Transverse colon (tissue), 4 donors: ENCODE measurements at regions not wholly inside any gene's neighbourhood (a gene's known extent, or its start where the extent isn't known, plus 50 kb on each side); places are given as distances from the start of the nearest gene placed in this dataset.

ENCODE experiments used
- DNase-seq: peaks from one replicate; pipeline ENCODE4 v3.0.0-alpha.2; 2019
- H3K27ac ChIP-seq, 4 donors: fragments of 200-600 bp; sonication (generic); 2 replicates each; pipeline ENCODE4 v1.5.1; 2016 to 2018; ENCODE audit warnings: inconsistent platforms in 4 of 4
- H3K27me3 ChIP-seq: fragments of 200-600 bp; sonication (generic); 2 replicates; pipeline ENCODE4 v1.5.1; 2017; ENCODE audit warnings: inconsistent platforms
- H3K36me3 ChIP-seq, 4 donors: fragments of 200-600 bp; sonication (generic); 2 replicates each; pipeline ENCODE4 v1.5.1; 2017 to 2019; ENCODE audit warnings: inconsistent platforms in 4 of 4
- H3K4me1 ChIP-seq, 4 donors: fragments of 200-600 bp; sonication (generic); 2 replicates each; pipeline ENCODE4 v1.5.1; 2017 to 2020; ENCODE audit warnings: inconsistent platforms in 4 of 4
- H3K4me3 ChIP-seq, 4 donors: fragments of 200-600 bp; sonication (generic); 1 replicate in 1 of 4; 2 replicates in 3 of 4; pipeline versions ENCODE4 v1.5.1 to v1.6.1; 2017 to 2019; ENCODE audit warnings: inconsistent platforms in 4 of 4
- H3K9me3 ChIP-seq, 2 donors: fragments of 200-600 bp; sonication (generic); 2 replicates each; pipeline ENCODE4 v1.5.1; 2017 to 2019; ENCODE audit warnings: inconsistent platforms in 2 of 2
- EP300 ChIP-seq: sonication (generic); formaldehyde crosslinking; IDR thresholded peaks from one replicate; pipeline ENCODE4 v1.6.1; 2017; ENCODE audit warnings: antibody characterized with exemption, low read depth
- POLR2A ChIP-seq: fragments of 450-650 bp; IDR thresholded peaks from one replicate; pipeline ENCODE4 v1.6.1; 2016; ENCODE audit warnings: antibody characterized with exemption, mild to moderate bottlenecking, moderate library complexity
- POLR2AphosphoS5 ChIP-seq, 3 donors: sonication (generic); formaldehyde crosslinking; IDR thresholded peaks; one replicate each; pipeline ENCODE4 v1.6.1; 2016; ENCODE audit warnings: antibody characterized with exemption in 3 of 3
- WGBS, 2 donors: methylation state at CpG; one replicate each; pipeline ENCODE4 v1.1.5; 2018; ENCODE audit warnings: low coverage in 1 of 2; 5-methylcytosine and 5-hydroxymethylcytosine counted together
- in situ Hi-C, 4 donors: fragments of 200-750 bp; cut with MboI; loops; one replicate each; pipeline versions ENCODE4 v1.15.0 to v1.15.1; 2017; ENCODE audit warnings: low sequenced_read_pairs in 3 of 4, low pct_ligation_motif_present in 1 of 4, low pct_unique_long_range_greater_than_20kb in 1 of 4
- intact Hi-C: fragments of 100-400 bp; cut with DNase I; formaldehyde crosslinking; loops from one replicate; pipeline ENCODE4 v1.15.1; 2023; ENCODE audit warnings: low total_unique reads
- TF ChIP-seq, protein P1 (sequence below), 5 experiments: fragments of 200-600 bp in 3 of 5; fragments of 450-650 bp in 2 of 5; sonication (generic) in 3 of 5; IDR thresholded peaks; 1 replicate in 2 of 5; 2 replicates in 3 of 5; pipeline ENCODE4 v1.5.1; 2016 to 2017; ENCODE audit warnings: antibody characterized with exemption in 5 of 5, inconsistent platforms in 3 of 5, mild to moderate bottlenecking in 2 of 5, moderate library complexity in 1 of 5

GRCh38 chr15:96891046-96891445 lies 560.5 kb downstream of the NR2F2 start:
- in situ Hi-C loops = loop anchor here in 2 of 4 donors (25.0 kb wide), 2 partner anchors 104 to 529 kb away; no protein-coding TSS in a partner anchor
- peak overlapping the region in 1 of 4 donors; percentile 42 for H3K4me3 ChIP-seq
- intact Hi-C loops = no loop called here
- no peaks in the 10 kb centered on the region for H3K36me3 ChIP-seq
- H3K9me3 ChIP-seq = no peaks in the 10 kb centered on the region
- TF ChIP-seq POLR2AphosphoS5 (IDR thresholded peaks at IDR 0.05) = no peak
- no peak for DNase-seq
- H3K27me3 ChIP-seq = no peaks in the 10 kb centered on the region
- peaks cover 0 to 12% (median 1%) of the 10 kb centered on the region in 4 donors for H3K4me1 ChIP-seq
- H3K27ac ChIP-seq = peak overlapping the region in 1 of 4 donors; percentile 32
- WGBS, 2 donors = 28 to 51% methylated on average over 4 of the region's 4 CpGs

DNA sequence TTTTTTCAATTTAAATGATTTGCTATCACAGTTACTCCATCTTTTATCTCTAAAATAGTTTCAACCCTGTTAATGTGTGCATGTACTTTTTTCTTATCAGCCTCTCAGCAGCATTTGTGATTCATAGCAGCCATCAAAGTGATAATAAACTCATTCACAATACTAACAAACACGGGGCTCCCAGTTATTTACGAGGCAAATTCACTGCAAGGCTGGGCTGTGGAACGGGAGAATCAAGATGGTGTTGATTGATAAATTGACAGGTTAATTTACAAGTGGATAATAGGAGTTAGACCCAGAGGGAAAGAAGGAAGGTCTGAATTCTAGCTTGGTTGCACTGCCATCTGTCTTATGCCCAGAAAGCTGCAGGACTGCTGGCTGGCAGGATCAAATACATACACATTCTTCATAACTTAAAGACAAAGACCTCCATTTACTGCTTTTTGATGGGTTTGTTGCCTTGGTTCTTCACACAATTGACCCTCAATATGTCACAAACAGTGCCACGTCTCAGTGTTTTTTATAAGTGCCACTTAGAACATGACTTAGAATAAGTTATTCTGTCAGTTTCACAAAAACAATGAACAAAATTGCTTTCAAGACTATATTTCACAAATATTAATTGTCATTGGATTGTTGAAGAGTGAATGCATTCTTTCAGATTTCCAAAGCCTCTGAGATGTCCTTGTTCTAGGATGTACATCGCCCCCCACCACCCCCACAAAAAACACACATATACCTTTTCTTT lies 562.8 kb downstream of the NR2F2 start:
- 16 to 23% methylated on average over 5 of the region's 5 CpGs for WGBS, 2 donors
- no peaks in the 10 kb centered on the region for H3K27me3 ChIP-seq
- TF ChIP-seq, protein P1, sequence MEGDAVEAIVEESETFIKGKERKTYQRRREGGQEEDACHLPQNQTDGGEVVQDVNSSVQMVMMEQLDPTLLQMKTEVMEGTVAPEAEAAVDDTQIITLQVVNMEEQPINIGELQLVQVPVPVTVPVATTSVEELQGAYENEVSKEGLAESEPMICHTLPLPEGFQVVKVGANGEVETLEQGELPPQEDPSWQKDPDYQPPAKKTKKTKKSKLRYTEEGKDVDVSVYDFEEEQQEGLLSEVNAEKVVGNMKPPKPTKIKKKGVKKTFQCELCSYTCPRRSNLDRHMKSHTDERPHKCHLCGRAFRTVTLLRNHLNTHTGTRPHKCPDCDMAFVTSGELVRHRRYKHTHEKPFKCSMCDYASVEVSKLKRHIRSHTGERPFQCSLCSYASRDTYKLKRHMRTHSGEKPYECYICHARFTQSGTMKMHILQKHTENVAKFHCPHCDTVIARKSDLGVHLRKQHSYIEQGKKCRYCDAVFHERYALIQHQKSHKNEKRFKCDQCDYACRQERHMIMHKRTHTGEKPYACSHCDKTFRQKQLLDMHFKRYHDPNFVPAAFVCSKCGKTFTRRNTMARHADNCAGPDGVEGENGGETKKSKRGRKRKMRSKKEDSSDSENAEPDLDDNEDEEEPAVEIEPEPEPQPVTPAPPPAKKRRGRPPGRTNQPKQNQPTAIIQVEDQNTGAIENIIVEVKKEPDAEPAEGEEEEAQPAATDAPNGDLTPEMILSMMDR (IDR thresholded peaks at IDR 0.05) = peak in 4 of 5 experiments; percentile 12 to 46 (median 36)
- no peak for TF ChIP-seq POLR2AphosphoS5 (IDR thresholded peaks at IDR 0.05)
- TF ChIP-seq POLR2A = no peak
- TF ChIP-seq EP300 = no peak
- in situ Hi-C loops (loop anchor here in 2 of 4 donors (25.0 kb wide), 2 partner anchors 106 to 531 kb away; no protein-coding TSS in a partner anchor), intact Hi-C loops (no loop called here)
- no peak overlapping the region for H3K4me3 ChIP-seq
- peaks cover 0 to 12% (median 1%) of the 10 kb centered on the region in 4 donors for H3K4me1 ChIP-seq
- no peaks in the 10 kb centered on the region for H3K9me3 ChIP-seq
- no peak for DNase-seq
- no peak overlapping the region for H3K27ac ChIP-seq
- no peaks in the 10 kb centered on the region for H3K36me3 ChIP-seq

- 52 to 82% methylated on average over 1 of the region's 1 CpG for WGBS, 2 donors
- H3K4me1 ChIP-seq = peaks cover 0 to 7% (median 0%) of the 10 kb centered on the region in 4 donors
- no peaks in the 10 kb centered on the region for H3K9me3 ChIP-seq
- TF ChIP-seq EP300 (no peak), POLR2A (no peak), POLR2AphosphoS5 (IDR thresholded peaks at IDR 0.05) (no peak)
- TF ChIP-seq, protein P1 (IDR thresholded peaks at IDR 0.05) = no peak
- intact Hi-C loops (no loop called here), in situ Hi-C loops (loop anchor here in 2 of 4 donors (25.0 kb wide), 2 partner anchors 107 to 532 kb away; no protein-coding TSS in a partner anchor)
- no peak for DNase-seq
- no peak overlapping the region for H3K27ac ChIP-seq
- H3K4me3 ChIP-seq = no peak overlapping the region
- H3K36me3 ChIP-seq = no peaks in the 10 kb centered on the region
- no peaks in the 10 kb centered on the region for H3K27me3 ChIP-seq
Measured at GRCh38 chr15:96894659-96895058, 564.2 kb downstream of the NR2F2 start.

- Histone ChIP-seq H3K27ac (no peak overlapping the region), H3K4me3 (no peak overlapping the region), H3K36me3 (no peaks in the 10 kb centered on the region), H3K27me3 (no peaks in the 10 kb centered on the region), H3K9me3 (no peaks in the 10 kb centered on the region), H3K4me1 (no peaks in the 10 kb centered on the region)
- intact Hi-C loops (no loop called here), in situ Hi-C loops (loop anchor here in 2 of 4 donors (25.0 kb wide), 2 partner anchors 109 to 534 kb away; no protein-coding TSS in a partner anchor)
- 61 to 70% methylated on average over 3 of the region's 3 CpGs for WGBS, 2 donors
- TF ChIP-seq, protein P1 (IDR thresholded peaks at IDR 0.05) = no peak
- TF ChIP-seq POLR2A (no peak), POLR2AphosphoS5 (IDR thresholded peaks at IDR 0.05) (no peak), EP300 (no peak)
- no peak for DNase-seq
Measured at GRCh38 chr15:96896766-96897165, 566.3 kb downstream of the NR2F2 start.
